Activated CD4-positive, alpha-beta T cell treated with anti-CD3 and anti-CD28 coated beads, Interleukin-2, amount 50 U/mL, for 4 hours (primary cell): ENCODE measurements at regions not wholly inside any gene's neighbourhood (a gene's known extent, or its start where the extent isn't known, plus 50 kb on each side); places are given as distances from the start of the nearest gene placed in this dataset.
"Not testable (repeated sequence)": the region's sequence is repeated elsewhere in the genome, so short reads cannot be mapped to it uniquely, and the experiment has no call there.

Experiments
- DNase-seq, 2 experiments: peaks; one replicate each; pipeline ENCODE4 v3.0.0-alpha.2; 2020

GRCh38 chr1:149229813-149230212, 126.5 kb upstream of the NBPF9 start:
- not testable (repeated sequence) for DNase-seq

GRCh38 chr1:149234926-149235914, 131.9 kb upstream of the NBPF9 start:
- not testable (repeated sequence) for DNase-seq

GRCh38 chr1:149237515-149237914, 134.2 kb upstream of the NBPF9 start:
- not testable (repeated sequence) for DNase-seq

DNA sequence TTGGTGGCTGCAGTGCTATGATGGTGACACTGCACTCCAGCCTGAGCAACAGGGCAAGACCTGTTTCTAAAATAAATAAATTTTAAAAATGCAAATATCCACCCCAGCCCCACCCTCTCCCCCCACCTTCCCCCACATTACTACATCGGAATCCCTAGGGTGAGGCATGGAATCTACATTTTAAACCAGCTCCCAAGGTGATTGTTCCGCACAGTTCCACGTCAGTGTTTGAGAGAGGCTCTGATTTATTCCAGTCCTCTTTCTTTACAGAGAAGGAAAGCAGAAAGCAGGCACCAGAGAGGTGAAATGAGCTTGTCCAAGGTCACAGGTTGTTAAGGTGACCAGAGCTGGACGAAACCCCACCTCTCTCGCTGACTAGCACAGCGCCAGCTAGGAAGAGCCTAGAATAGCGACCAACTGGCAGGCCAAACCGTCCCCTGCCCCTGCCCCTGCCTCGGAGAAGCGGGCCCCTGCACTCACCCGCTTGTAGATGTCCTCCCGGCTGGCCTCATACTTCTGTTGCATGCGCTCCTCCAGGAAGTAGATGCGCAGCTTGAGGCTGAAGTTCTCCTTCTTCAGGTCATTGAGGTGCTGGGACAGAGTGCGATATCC, 136.7 kb upstream of the NBPF9 start:
- not testable (repeated sequence) for DNase-seq

DNA sequence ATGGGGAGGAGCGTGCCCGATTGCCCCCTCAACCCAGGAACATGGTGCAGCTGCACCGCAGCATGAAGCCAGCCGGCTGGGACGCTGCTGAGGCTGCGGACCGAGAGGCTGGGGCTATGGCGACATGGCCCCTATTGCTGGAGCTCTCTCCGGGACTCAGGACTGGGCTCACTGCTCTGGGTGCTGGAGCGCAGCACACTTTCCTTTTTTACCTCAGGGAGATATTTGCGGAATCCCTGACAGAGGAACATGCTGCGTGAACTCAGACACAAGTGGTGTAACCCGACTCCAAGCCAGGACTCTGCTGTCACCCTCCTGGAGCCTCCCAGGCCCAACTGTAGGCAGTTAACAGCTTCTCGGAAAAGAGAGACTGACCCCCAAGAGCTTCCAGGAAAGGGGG, 137.2 kb upstream of the NBPF9 start:
- DNase-seq, result not testable (repeated sequence)

GRCh38 chr1:149241272-149241671, 137.9 kb upstream of the NBPF9 start:
- not testable (repeated sequence) for DNase-seq

DNA sequence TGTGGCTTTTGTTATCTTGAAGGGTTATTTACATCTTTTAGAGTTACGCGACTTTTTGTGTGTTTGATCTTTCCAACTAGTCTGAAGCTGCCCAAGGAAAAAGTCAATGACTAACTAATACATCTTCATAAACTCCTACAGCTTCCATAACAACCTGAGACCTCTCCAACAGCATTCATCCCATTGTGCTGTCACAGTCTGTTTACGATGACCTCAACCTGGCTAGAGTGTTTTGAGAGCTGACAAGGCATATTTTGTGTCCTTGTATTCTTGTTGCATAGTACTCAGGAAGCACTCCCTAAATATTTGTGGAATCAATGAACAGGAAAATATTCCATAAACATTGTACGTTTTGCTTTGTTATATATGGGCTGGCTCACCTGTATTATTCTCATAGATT, 140.2 kb upstream of the NBPF9 start:
- DNase-seq, result not testable (repeated sequence)

DNA sequence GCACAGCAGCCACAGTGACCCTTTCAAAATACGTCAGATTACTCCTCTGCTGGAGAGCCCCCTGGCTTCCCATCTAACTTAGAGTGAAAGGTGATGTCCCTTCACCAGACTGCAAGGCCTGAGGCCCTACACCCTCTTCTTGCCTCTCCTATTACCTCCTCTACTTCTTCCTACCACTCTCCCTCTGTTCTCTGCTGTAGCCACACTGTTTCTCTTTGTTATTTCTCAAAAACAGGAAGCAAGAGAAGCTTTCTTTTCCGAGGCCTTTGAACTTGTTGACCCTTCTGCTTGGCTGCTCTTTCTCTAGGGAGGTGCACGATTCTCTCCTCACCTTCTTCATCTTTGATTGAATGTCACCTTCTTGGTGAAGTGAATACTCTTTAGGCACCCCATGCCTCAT, 141.3 kb upstream of the NBPF9 start:
- DNase-seq, result not testable (repeated sequence)

DNA sequence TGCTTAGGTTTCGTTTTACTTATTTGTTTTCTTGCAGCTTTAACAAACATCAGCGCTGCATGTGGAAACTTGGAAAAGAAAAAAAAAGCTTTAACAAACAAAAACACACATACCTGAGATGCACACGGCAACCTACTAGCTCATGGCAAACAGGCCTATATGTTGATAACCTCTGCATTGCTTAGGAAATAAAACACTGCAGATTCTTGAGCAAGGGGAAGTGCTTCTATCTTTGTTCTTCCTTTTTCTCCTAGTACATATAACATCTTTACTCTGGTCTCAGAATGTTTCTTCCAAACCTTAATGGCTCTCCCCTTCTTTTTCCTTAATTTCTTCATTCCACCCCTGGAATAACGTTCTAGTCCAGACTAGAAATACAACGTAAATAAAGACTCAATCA, 142.9 kb upstream of the NBPF9 start:
- DNase-seq, result not testable (repeated sequence)

DNA sequence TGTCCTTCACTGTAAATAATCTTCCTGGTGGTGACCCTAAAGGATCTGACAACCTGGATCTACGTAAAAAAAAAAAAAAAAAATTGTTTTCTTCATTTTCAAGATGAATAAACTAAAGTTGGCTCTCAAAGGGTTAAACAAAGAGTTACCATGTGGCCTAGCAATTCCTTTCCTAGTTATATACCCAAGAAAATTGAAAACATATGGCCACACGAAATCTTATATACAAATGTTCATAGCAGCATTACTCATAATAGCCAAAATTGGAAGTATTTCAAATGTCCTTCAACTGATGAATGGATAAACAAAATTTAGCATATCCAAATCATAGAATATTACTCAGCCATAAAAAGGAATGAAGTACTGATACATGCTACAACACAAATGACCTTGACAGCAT, 145.3 kb upstream of the NBPF9 start:
- not testable (repeated sequence) for DNase-seq

- DNase-seq, result not testable (repeated sequence)
Measured at GRCh38 chr1:149249850-149250467, 146.6 kb upstream of the NBPF9 start.

DNA sequence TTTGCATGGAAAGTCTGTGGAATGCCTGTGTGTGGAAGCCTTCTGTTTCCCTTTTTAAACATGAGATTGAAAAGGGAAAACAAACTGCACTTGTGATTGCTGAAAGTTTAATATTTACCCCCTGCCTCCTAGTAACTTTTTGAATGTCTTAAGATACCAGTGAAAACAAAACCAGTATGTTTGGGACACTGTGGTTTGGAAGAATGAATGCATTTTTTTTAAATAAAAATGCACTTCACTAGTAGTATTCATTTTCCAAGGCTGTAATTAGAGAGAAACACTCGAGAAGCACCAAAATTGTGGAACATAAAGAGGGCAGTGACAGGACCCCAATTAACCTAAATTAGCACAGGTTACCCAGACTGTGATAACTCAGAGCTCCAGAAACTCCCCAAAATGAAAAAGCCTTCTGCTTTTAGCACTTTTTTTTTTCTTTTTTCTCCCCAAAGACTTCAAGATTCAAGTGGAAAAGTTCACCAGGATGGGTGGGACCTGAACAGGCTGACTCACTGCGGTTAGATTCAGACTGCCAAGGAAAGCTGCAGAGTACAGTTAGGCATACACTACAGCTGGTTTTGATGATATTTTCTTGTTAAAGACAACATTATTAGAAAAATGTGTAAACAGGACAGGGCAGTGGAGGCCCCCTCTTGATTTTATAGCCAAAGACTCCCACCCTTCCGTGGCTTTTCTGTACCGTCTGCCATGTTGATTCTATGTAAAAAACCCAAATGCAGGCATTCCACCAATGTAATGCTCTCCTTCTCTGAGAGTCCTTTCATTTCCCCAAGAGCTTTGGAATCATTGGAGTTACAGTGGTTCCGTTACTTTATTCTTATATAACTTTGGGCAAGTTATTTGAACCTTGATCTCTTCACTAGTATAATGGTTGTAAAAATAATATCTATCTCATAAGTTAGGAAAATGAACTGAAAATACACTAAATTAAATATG, 151.8 kb upstream of the NBPF9 start:
- DNase-seq, result not testable (repeated sequence)

- not testable (repeated sequence) for DNase-seq
Measured at GRCh38 chr1:149260284-149260683, 156.9 kb upstream of the NBPF9 start.

- not testable (repeated sequence) for DNase-seq
Measured at GRCh38 chr1:149260736-149261340, 157.5 kb upstream of the NBPF9 start.

GRCh38 chr1:149267287-149267686, 163.9 kb upstream of the NBPF9 start:
- not testable (repeated sequence) for DNase-seq

DNA sequence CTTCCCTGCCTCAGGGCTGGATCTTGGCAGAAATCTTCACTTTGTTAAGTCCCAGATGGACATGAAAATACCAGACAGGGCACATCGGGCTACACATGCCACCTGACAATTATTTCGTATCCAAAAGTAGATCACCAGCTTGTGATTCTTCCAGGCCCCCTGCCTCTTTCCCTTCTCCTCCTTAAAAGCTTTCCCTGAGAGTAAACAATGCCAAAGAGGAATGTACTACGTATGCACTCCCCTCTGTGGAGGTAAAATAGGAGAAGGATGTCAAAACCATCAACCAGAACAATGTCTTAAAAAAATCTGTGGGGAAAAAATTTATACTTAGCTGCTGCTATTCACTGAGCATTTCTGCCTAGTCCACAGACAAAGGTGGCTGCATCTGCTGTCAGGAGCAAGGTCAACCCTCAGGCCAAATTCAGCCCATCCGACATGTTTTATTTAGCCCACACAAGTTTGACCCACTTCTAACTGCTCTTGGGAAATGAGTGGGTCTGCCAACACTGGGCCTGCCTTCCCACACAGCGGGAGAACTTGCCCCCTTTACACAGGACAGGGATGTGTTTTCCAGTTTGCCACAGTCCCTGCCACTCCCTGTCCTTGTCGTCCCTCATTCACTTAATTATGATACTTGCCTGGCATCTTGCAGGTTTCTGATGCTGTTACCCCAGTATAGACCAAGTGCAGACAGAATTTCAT, 165.8 kb upstream of the NBPF9 start:
- DNase-seq, result not testable (repeated sequence)

DNA sequence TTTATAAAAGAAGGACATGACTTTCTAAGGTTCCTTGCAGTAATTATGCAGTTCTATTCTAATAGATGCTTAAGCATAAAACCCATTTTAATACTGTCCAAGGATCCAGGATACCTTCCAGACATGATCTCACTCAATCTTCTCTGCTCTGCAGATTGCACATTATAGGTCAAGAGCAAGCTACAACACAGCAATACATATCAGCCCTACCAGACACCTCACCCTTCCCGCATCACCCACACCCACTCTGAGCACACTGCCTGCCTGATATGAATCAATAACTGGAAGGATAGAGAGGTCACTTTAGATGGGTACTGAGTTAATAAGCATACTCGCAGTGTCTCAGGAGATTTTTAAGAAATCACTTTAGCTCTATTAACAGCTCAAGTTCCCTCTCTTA, 166.5 kb upstream of the NBPF9 start:
- not testable (repeated sequence) for DNase-seq

GRCh38 chr1:149274493-149274892, 171.1 kb upstream of the NBPF9 start:
- DNase-seq, result not testable (repeated sequence)

GRCh38 chr1:149275802-149276201, 172.5 kb upstream of the NBPF9 start:
- not testable (repeated sequence) for DNase-seq

DNA sequence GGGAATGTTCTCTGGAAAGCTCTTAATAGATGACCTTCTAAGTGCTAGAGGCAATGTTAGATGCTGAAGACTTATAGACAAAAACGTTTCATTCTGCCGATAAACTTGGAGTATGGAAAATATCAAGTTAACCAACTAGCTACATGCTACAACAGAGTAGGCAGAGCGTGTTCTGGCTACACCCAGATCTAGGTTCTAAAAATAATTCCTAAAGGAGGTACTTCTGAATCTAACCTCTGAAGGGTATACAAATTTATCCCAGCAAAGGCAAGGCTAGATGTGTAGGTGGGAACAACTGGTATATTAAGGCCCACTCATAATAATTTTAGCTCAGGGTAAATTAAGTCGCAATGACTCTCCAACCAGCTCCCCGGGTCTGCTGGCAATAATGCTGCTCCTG, 173.1 kb upstream of the NBPF9 start:
- DNase-seq, result not testable (repeated sequence)

DNA sequence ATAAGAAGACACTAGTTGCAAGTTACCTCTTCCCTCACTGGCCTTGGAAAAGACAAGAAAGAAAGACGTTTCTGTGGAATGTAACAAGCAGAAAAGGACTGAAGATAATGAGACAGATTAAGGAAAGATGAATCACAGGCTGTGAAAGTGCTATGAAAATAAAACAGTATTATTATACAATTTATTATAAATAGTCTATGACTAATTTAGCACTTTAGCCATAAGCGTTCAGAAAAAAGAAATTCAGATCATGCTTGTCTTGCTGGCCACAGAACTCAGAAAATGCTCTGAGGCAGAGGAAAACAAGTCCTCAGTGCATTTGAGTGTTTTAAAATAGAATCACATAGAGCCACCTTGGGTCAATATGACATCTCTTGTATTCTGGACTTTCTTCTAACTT, 174.8 kb upstream of the NBPF9 start:
- DNase-seq, result not testable (repeated sequence)
